H9 (cell line): ENCODE measurements at regions not wholly inside any gene's neighbourhood (a gene's known extent, or its start where the extent isn't known, plus 50 kb on each side); places are given as distances from the start of the nearest gene placed in this dataset.

Experiments
- DNase-seq: peaks from one replicate; pipeline ENCODE4 v3.0.0-alpha.2; 2017
- H2AFZ ChIP-seq: one replicate; pipeline ENCODE4 v1.6.1; 2013; ENCODE audit warnings: mild to moderate bottlenecking, low read length, control low read depth, moderate library complexity
- H2AK5ac ChIP-seq: 2 replicates; pipeline ENCODE4 v1.6.1; 2013; ENCODE audit warnings: low read length, control low read depth, mixed read lengths; ENCODE audit not compliant: insufficient read length
- H2BK120ac ChIP-seq: one replicate; pipeline ENCODE4 v1.6.1; 2013; ENCODE audit warnings: low read depth, mild to moderate bottlenecking, low read length, control low read depth, inconsistent platforms; ENCODE audit not compliant: poor library complexity, severe bottlenecking
- H2BK12ac ChIP-seq: 2 replicates; pipeline ENCODE4 v1.6.1; 2013; ENCODE audit warnings: low read length, control low read depth, mixed read lengths, low read depth; ENCODE audit not compliant: insufficient read length
- H2BK15ac ChIP-seq: 2 replicates; pipeline ENCODE4 v1.6.1; 2013; ENCODE audit warnings: low read depth, low read length, control low read depth
- H2BK20ac ChIP-seq: one replicate; pipeline ENCODE4 v1.6.1; 2013; ENCODE audit warnings: low read depth, mild to moderate bottlenecking, low read length, control low read depth, inconsistent platforms; ENCODE audit not compliant: poor library complexity, severe bottlenecking
- H2BK5ac ChIP-seq: 2 replicates; pipeline ENCODE4 v1.6.1; 2013; ENCODE audit warnings: low read length, control low read depth, mixed read lengths; ENCODE audit not compliant: insufficient read length
- H3K14ac ChIP-seq: 2 replicates; pipeline ENCODE4 v1.6.1; 2013; ENCODE audit warnings: low read length, control low read depth; ENCODE audit not compliant: insufficient read depth
- H3K18ac ChIP-seq: 2 replicates; pipeline ENCODE4 v1.6.1; 2013; ENCODE audit warnings: low read depth, mild to moderate bottlenecking, mixed read lengths, low read length, control low read depth; ENCODE audit not compliant: insufficient read length
- H3K23ac ChIP-seq: 2 replicates; pipeline ENCODE4 v1.6.1; 2013; ENCODE audit warnings: low read length, control low read depth, mixed read lengths, low read depth; ENCODE audit not compliant: insufficient read length
- H3K23me2 ChIP-seq: 2 replicates; pipeline ENCODE4 v1.6.1; 2013; ENCODE audit warnings: low read depth, mild to moderate bottlenecking, mixed read lengths, low read length, control low read depth; ENCODE audit not compliant: insufficient read length, poor library complexity, severe bottlenecking
- H3K27ac ChIP-seq: 2 replicates; pipeline ENCODE4 v1.5.1; 2013; ENCODE audit warnings: low read length, control low read depth, mixed read lengths, low read depth; ENCODE audit not compliant: insufficient read length
- H3K27me3 ChIP-seq: 2 replicates; pipeline ENCODE4 v1.6.1; 2013; ENCODE audit warnings: low read length, control low read depth, inconsistent platforms; ENCODE audit not compliant: insufficient read depth
- H3K4ac ChIP-seq: 2 replicates; pipeline ENCODE4 v1.6.1; 2013; ENCODE audit warnings: low read depth, mild to moderate bottlenecking, control low read depth, inconsistent platforms, low read length, moderate library complexity
- H3K4me1 ChIP-seq: 2 replicates; pipeline ENCODE4 v1.6.1; 2013; ENCODE audit warnings: low read length, control low read depth, inconsistent platforms; ENCODE audit not compliant: insufficient read depth
- H3K4me2 ChIP-seq: 2 replicates; pipeline ENCODE4 v1.6.1; 2013; ENCODE audit warnings: low read length, control low read depth, mixed read lengths; ENCODE audit not compliant: insufficient read length, insufficient read depth
- H3K56ac ChIP-seq: 2 replicates; pipeline ENCODE4 v1.6.1; 2013; ENCODE audit warnings: low read depth, mild to moderate bottlenecking, mixed read lengths, low read length, control low read depth; ENCODE audit not compliant: insufficient read length
- H3K79me1 ChIP-seq: 2 replicates; pipeline ENCODE4 v1.6.1; 2013; ENCODE audit warnings: low read depth, mild to moderate bottlenecking, moderate library complexity, low read length, control low read depth, inconsistent platforms; ENCODE audit not compliant: insufficient read depth, poor library complexity, severe bottlenecking
- H3K79me2 ChIP-seq: 2 replicates; pipeline ENCODE4 v1.6.1; 2013; ENCODE audit warnings: low read length, control low read depth, inconsistent platforms; ENCODE audit not compliant: insufficient read depth
- H3K9ac ChIP-seq: 2 replicates; pipeline ENCODE4 v1.6.1; 2013; ENCODE audit warnings: low read length, control low read depth, mixed read lengths; ENCODE audit not compliant: insufficient read length; ENCODE audit errors: extremely low read depth
- H3K9me3 ChIP-seq: one replicate; pipeline ENCODE4 v1.6.1; 2013; ENCODE audit warnings: low read depth, low read length, inconsistent platforms; ENCODE audit not compliant: control insufficient read depth
- H3T11ph ChIP-seq: one replicate; pipeline ENCODE4 v1.6.1; 2013; ENCODE audit warnings: mild to moderate bottlenecking, low read length, control low read depth, inconsistent platforms
- H4K20me1 ChIP-seq: one replicate; pipeline ENCODE4 v1.6.1; 2013; ENCODE audit not compliant: control insufficient read depth, insufficient read length, insufficient read depth
- H4K5ac ChIP-seq: 2 replicates; pipeline ENCODE4 v1.6.1; 2013; ENCODE audit warnings: low read depth, mild to moderate bottlenecking, mixed read lengths, low read length, control low read depth; ENCODE audit not compliant: insufficient read length
- H4K8ac ChIP-seq: replicated peaks from 2 replicates; pipeline ENCODE4 v1.6.1; 2013; ENCODE audit warnings: low read length, control low read depth, mixed read lengths, low read depth; ENCODE audit not compliant: insufficient read length
- H4K91ac ChIP-seq: 2 replicates; pipeline ENCODE4 v1.6.1; 2013; ENCODE audit warnings: low read depth, mild to moderate bottlenecking, moderate library complexity, mixed read lengths, low read length, control low read depth; ENCODE audit not compliant: insufficient read length
- H3K27ac Mint-ChIP-seq, 3 experiments: 2 replicates in 2 of 3; 3 replicates in 1 of 3; pipeline ENCODE4 v1.8.0; 2020 to 2021; ENCODE audit warnings: mixed read lengths in 3 of 3, mild to moderate bottlenecking in 1 of 3, moderate library complexity in 1 of 3
- H3K27me3 Mint-ChIP-seq: 2 replicates; pipeline ENCODE4 v1.8.0; 2021; ENCODE audit warnings: low read depth, mild to moderate bottlenecking, moderate library complexity, mixed read lengths
- H3K36me3 Mint-ChIP-seq, 3 experiments: 2 replicates in 2 of 3; 3 replicates in 1 of 3; pipeline ENCODE4 v1.8.0; 2020 to 2021; ENCODE audit warnings: low read depth in 3 of 3, mixed read lengths in 3 of 3; ENCODE audit not compliant: insufficient read depth in 1 of 3
- H3K4me1 Mint-ChIP-seq, 2 experiments: 2 replicates each; pipeline ENCODE4 v1.8.0; 2020; ENCODE audit warnings: mixed read lengths in 2 of 2
- H3K4me3 Mint-ChIP-seq, 2 experiments: 2 replicates in 1 of 2; 3 replicates in 1 of 2; pipeline ENCODE4 v1.8.0; 2020 to 2021; ENCODE audit warnings: mild to moderate bottlenecking in 2 of 2, mixed read lengths in 2 of 2, moderate library complexity in 1 of 2
- H3K9me3 Mint-ChIP-seq, 2 experiments: 2 replicates in 1 of 2; 3 replicates in 1 of 2; pipeline ENCODE4 v1.8.0; 2020; ENCODE audit warnings: mild to moderate bottlenecking in 2 of 2, mixed read lengths in 2 of 2, moderate library complexity in 1 of 2
- WGBS: extraction: QIAGEN DNeasy Blood & Tissue Kit; methylation state at CpG from one replicate; pipeline ENCODE4 v1.1.7; 2013; ENCODE audit warnings: missing lambda C conversion rate, low lambda C conversion rate, mixed read lengths; ENCODE audit not compliant: insufficient read length; ENCODE audit errors: extremely low coverage; 5-methylcytosine and 5-hydroxymethylcytosine counted together
- TF ChIP-seq, protein P1 (sequence below): fragments of 200-600 bp; sonication (generic); conservative IDR thresholded peaks from 3 replicates; pipeline ENCODE4 v1.8.0; 2021; ENCODE audit warnings: antibody characterized with exemption, mild to moderate bottlenecking

DNA sequence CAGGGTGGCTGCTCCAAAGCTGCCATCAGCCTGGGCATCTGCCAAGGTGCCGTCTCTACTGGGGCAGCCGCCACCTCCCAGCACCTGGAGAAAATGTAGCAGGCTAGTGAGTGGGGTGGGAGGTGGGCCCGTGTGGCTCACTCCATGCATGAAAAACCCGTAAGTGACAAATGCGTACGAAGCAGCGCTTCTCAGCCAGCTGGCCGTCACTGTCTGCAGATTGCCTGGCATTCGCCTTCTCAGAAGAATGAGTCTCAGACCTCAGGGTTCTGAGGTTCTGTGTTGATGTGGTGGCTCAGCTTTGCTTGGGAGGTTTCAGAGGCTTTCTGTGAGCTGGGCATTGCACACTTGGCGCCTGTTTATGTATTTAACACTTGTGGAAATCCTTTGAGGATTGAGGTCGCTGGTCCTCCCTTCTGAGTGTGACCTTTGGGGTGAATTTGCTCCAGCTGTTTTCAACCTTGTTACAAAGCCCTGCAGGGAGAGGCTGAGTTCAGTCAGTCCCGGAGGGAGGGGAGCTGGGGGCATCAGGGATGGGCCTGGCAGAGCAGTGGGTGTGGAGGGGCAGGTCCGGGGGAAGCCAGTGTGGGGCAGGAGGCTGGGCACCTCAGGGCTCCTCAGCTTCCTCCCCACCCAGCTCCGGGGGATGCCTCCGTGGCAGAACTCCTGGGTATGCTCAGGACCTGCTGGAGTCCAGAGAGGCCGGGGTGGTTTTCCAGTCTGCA, 977.0 kb downstream of the TBC1D22A start:
- WGBS, result no CpG with 5 or more reads among the region's 16 CpGs
- Histone ChIP-seq H3K9me3 (no peaks in the 10 kb centered on the region), H3K27ac (no peak overlapping the region), H2AK5ac (no peak overlapping the region), H3K18ac (no peak overlapping the region), H3K4me1 (no peaks in the 10 kb centered on the region), H3K56ac (no peak overlapping the region), H3K79me2 (no peaks in the 10 kb centered on the region), H3K4ac (no peak overlapping the region), H2BK20ac (no peak overlapping the region), H2BK15ac (no peak overlapping the region), H2AFZ (no peak overlapping the region), H4K8ac (no peak overlapping the region), H2BK120ac (no peak overlapping the region), H3K27me3 (no peaks in the 10 kb centered on the region), H3K9ac (no peak overlapping the region), H4K91ac (no peak overlapping the region), H2BK12ac (no peak overlapping the region), H3K23me2 (no peaks in the 10 kb centered on the region), H3K4me2 (no peak overlapping the region), H3T11ph (no peak overlapping the region), H3K79me1 (no peaks in the 10 kb centered on the region), H4K20me1 (no peaks in the 10 kb centered on the region), H3K23ac (no peak overlapping the region), H2BK5ac (no peak overlapping the region), H3K14ac (no peak overlapping the region), H4K5ac (no peak overlapping the region)
- Mint-ChIP-seq H3K4me3 (no peak overlapping the region), H3K27me3 (peaks cover 15% of the 10 kb centered on the region), H3K9me3 (no peaks in the 10 kb centered on the region), H3K27ac (no peak overlapping the region), H3K36me3 (no peaks in the 10 kb centered on the region; a peak in 1 of 7 replicates), H3K4me1 (peaks cover 20 to 22% of the 10 kb centered on the region in 2 experiments)
- DNase-seq, result no peak
- TF ChIP-seq, protein P1, sequence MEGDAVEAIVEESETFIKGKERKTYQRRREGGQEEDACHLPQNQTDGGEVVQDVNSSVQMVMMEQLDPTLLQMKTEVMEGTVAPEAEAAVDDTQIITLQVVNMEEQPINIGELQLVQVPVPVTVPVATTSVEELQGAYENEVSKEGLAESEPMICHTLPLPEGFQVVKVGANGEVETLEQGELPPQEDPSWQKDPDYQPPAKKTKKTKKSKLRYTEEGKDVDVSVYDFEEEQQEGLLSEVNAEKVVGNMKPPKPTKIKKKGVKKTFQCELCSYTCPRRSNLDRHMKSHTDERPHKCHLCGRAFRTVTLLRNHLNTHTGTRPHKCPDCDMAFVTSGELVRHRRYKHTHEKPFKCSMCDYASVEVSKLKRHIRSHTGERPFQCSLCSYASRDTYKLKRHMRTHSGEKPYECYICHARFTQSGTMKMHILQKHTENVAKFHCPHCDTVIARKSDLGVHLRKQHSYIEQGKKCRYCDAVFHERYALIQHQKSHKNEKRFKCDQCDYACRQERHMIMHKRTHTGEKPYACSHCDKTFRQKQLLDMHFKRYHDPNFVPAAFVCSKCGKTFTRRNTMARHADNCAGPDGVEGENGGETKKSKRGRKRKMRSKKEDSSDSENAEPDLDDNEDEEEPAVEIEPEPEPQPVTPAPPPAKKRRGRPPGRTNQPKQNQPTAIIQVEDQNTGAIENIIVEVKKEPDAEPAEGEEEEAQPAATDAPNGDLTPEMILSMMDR, result no peak
